HEK293T (cell line): ENCODE measurements at regions not wholly inside any gene's neighbourhood (a gene's known extent, or its start where the extent isn't known, plus 50 kb on each side); places are given as distances from the start of the nearest gene placed in this dataset.
"Not testable (repeated sequence)": the region's sequence is repeated elsewhere in the genome, so short reads cannot be mapped to it uniquely, and the experiment has no call there.

Source experiments
- CTCF ChIA-PET: fragments of 350-600 bp; formaldehyde crosslinking; extraction: SDS; loops from one replicate; lab custom pipeline; 2021; ENCODE audit warnings: antibody characterized with exemption, inconsistent platforms; lab: Yijun Ruan, JAX
- POLR2A ChIA-PET: fragments of 350-600 bp; formaldehyde crosslinking; extraction: SDS; loops from one replicate; lab custom pipeline; 2020; ENCODE audit warnings: antibody characterized with exemption, inconsistent platforms; lab: Yijun Ruan, JAX
- DNase-seq: peaks from one replicate; pipeline ENCODE4 v3.0.0; 2012; ENCODE audit warnings: mixed read lengths; ENCODE audit errors: extremely low spot score
- ARNT ChIP-seq: fragments of 450-650 bp; IDR thresholded peaks from 2 replicates; pipeline ENCODE4 v1.6.1; 2017; ENCODE audit warnings: mild to moderate bottlenecking
- BHLHE40 ChIP-seq: fragments of 450-650 bp; IDR thresholded peaks from 2 replicates; pipeline ENCODE4 v1.6.1; 2016; ENCODE audit warnings: mild to moderate bottlenecking, moderate library complexity, borderline replicate concordance
- CTBP1 ChIP-seq: fragments of 450-650 bp; IDR thresholded peaks from 2 replicates; pipeline ENCODE4 v1.6.1; 2016; ENCODE audit warnings: borderline replicate concordance
- ELF4 ChIP-seq: fragments of 450-650 bp; IDR thresholded peaks from 2 replicates; pipeline ENCODE4 v1.6.1; 2017; ENCODE audit warnings: antibody characterized with exemption
- FOXA1 ChIP-seq: fragments of 450-650 bp; IDR thresholded peaks from 2 replicates; pipeline ENCODE4 v1.6.1; 2016; ENCODE audit warnings: mild to moderate bottlenecking
- FOXK2 ChIP-seq: fragments of 450-650 bp; IDR thresholded peaks from 2 replicates; pipeline ENCODE4 v1.6.1; 2016; ENCODE audit warnings: mild to moderate bottlenecking
- FOXM1 ChIP-seq: fragments of 450-650 bp; IDR thresholded peaks from 2 replicates; pipeline ENCODE4 v1.6.1; 2017; ENCODE audit warnings: mild to moderate bottlenecking, borderline replicate concordance
- HDGF ChIP-seq: fragments of 450-650 bp; IDR thresholded peaks from 2 replicates; pipeline ENCODE4 v1.6.1; 2017; ENCODE audit warnings: antibody characterized with exemption, borderline replicate concordance
- L3MBTL2 ChIP-seq: fragments of 450-650 bp; conservative IDR thresholded peaks from 2 replicates; pipeline ENCODE4 v1.6.1; 2016; ENCODE audit warnings: mild to moderate bottlenecking
- LEF1 ChIP-seq: fragments of 450-650 bp; IDR thresholded peaks from 2 replicates; pipeline ENCODE4 v1.6.1; 2017; ENCODE audit warnings: mild to moderate bottlenecking, borderline replicate concordance
- NFRKB ChIP-seq: fragments of 450-650 bp; IDR thresholded peaks from 2 replicates; pipeline ENCODE4 v1.6.1; 2016; ENCODE audit warnings: mild to moderate bottlenecking, moderate library complexity
- PKNOX1 ChIP-seq: fragments of 450-650 bp; IDR thresholded peaks from 2 replicates; pipeline ENCODE4 v1.6.1; 2016
- SP1 ChIP-seq: fragments of 450-650 bp; IDR thresholded peaks from 2 replicates; pipeline ENCODE4 v1.6.1; 2017
- SUZ12 ChIP-seq: fragments of 450-650 bp; IDR thresholded peaks from 2 replicates; pipeline ENCODE4 v1.6.1; 2016; ENCODE audit warnings: mild to moderate bottlenecking
- TARDBP ChIP-seq: fragments of 450-650 bp; IDR thresholded peaks from 2 replicates; pipeline ENCODE4 v1.6.1; 2016
- ZNF384 ChIP-seq: fragments of 450-650 bp; IDR thresholded peaks from 2 replicates; pipeline ENCODE4 v1.6.1; 2016

- ChIA-PET CTCF (no interaction called here), POLR2A (no interaction called here)
- no peak for DNase-seq
- TF ChIP-seq BHLHE40, result no peak
- no peak for TF ChIP-seq LEF1
- TF ChIP-seq FOXK2, result no peak
- no peak for TF ChIP-seq ARNT
- no peak for TF ChIP-seq FOXA1
- no peak for TF ChIP-seq SP1
- no peak for TF ChIP-seq FOXM1
- TF ChIP-seq L3MBTL2, result no peak
- no peak for TF ChIP-seq CTBP1
- no peak for TF ChIP-seq TARDBP
- no peak for TF ChIP-seq HDGF
- TF ChIP-seq NFRKB, result no peak
- no peak for TF ChIP-seq ZNF384
These were observed 281.7 kb downstream of the NXPE2 start for GRCh38 chr11:114959953-114960505.

GRCh38 chr11:114960819-114961218, 282.5 kb downstream of the NXPE2 start:
- POLR2A ChIA-PET, DNase-seq, CTCF ChIA-PET: not testable (repeated sequence)

- peak; percentile 19 for DNase-seq
- 0 out of 2 replicates have a peak, but pooled peaks have one; percentile 16 for TF ChIP-seq ARNT
- TF ChIP-seq LEF1, result no peak
- TF ChIP-seq SP1, result no peak
- ChIA-PET POLR2A (no interaction called here), CTCF (interaction anchor here (1.4 kb wide), 1 partner anchor 7 kb away, joined by 3 read pairs; no protein-coding TSS in a partner anchor)
These were observed 286.4 kb downstream of the NXPE2 start for GRCh38 chr11:114964676-114965214.

GRCh38 chr11:114970927-114971645, 292.8 kb downstream of the NXPE2 start:
- CTCF ChIA-PET, result interaction anchor here (0.6 kb wide), 1 partner anchor 142 kb away, joined by 3 read pairs; no protein-coding TSS in a partner anchor

GRCh38 chr11:114972105-114972504, 293.8 kb downstream of the NXPE2 start:
- CTCF ChIA-PET, result no interaction called here
- POLR2A ChIA-PET, result no interaction called here
- no peak for TF ChIP-seq FOXM1
- TF ChIP-seq TARDBP, result no peak
- TF ChIP-seq HDGF, result no peak
- no peak for TF ChIP-seq FOXA1
- no peak for TF ChIP-seq ARNT
- TF ChIP-seq SP1, result no peak
- no peak for TF ChIP-seq FOXK2
- TF ChIP-seq NFRKB, result no peak
- no peak for TF ChIP-seq LEF1
- no peak for TF ChIP-seq PKNOX1
- no peak for TF ChIP-seq BHLHE40
- TF ChIP-seq CTBP1, result no peak
- DNase-seq, result no peak

More at GRCh38 chr11:114970927-114971645, 292.8 kb downstream of the NXPE2 start:
- TF ChIP-seq ZNF384, result no peak
- TF ChIP-seq ELF4, result no peak
- no peak for TF ChIP-seq PKNOX1
- no peak for TF ChIP-seq ARNT
- TF ChIP-seq CTBP1, result no peak
- no peak for TF ChIP-seq SP1
- no peak for TF ChIP-seq BHLHE40
- POLR2A ChIA-PET, result no interaction called here
- no peak for DNase-seq

- ChIA-PET CTCF (no interaction called here), POLR2A (no interaction called here)
- TF ChIP-seq SUZ12, result no peak
- no peak for TF ChIP-seq ZNF384
- no peak for TF ChIP-seq FOXA1
- no peak for TF ChIP-seq FOXM1
- no peak for TF ChIP-seq ELF4
- TF ChIP-seq LEF1, result no peak
- no peak for TF ChIP-seq ARNT
- no peak for DNase-seq
These were observed 299.3 kb downstream of the NXPE2 start for GRCh38 chr11:114977651-114978050.

GRCh38 chr11:114982141-114982540, 303.8 kb downstream of the NXPE2 start:
- no peak for TF ChIP-seq FOXM1
- no peak for TF ChIP-seq LEF1
- POLR2A ChIA-PET, result no interaction called here
- CTCF ChIA-PET, result interaction anchor here (0.7 kb wide), 1 partner anchor 121 kb away, joined by 3 read pairs; no protein-coding TSS in a partner anchor

More at GRCh38 chr11:114982141-114982540, 303.8 kb downstream of the NXPE2 start:
- no peak for DNase-seq
